ENCODE measurements at regions not wholly inside any gene's neighbourhood (a gene's known extent, or its start where the extent isn't known, plus 50 kb on each side); places are given as distances from the start of the nearest gene placed in this dataset.

- Histone ChIP-seq H3K27ac (ENCODE audit: low read depth, low read length) (no peak overlapping the region), H3K79me2 (ENCODE audit: control insufficient read depth in 1 of 2, insufficient read depth in 2 of 2, low read length in 2 of 2) (no peaks in the 10 kb centered on the region), H2AK5ac (ENCODE audit: low read depth, low read length) (no peak overlapping the region), H4K20me1 (replicated peaks in 1 of 2; ENCODE audit: control insufficient read depth in 1 of 2, insufficient read depth in 2 of 2, low read length in 2 of 2) (no peaks in the 10 kb centered on the region), H4K5ac (ENCODE audit: insufficient read length, low read depth, low read length) (no peak overlapping the region), H3K18ac (ENCODE audit: extremely low read depth, low read length) (no peak overlapping the region), H3K4me1 (replicated peaks in 1 of 4; ENCODE audit: control insufficient read depth in 3 of 4, insufficient read depth in 4 of 4, low read length in 3 of 4) (no peaks in the 10 kb centered on the region), H2AFZ (ENCODE audit: low read length) (no peak overlapping the region), H3K27me3 (replicated peaks in 1 of 4; ENCODE audit: control insufficient read depth in 3 of 4, extremely low read depth in 1 of 4, insufficient read depth in 3 of 4, low read length in 3 of 4) (no peaks in the 10 kb centered on the region), H2BK12ac (ENCODE audit: low read depth, low read length) (no peak overlapping the region), H3K79me1 (ENCODE audit: low read depth, low read length) (no peaks in the 10 kb centered on the region), H3K14ac (ENCODE audit: insufficient read length) (no peak overlapping the region), H2BK15ac (ENCODE audit: low read length) (no peak overlapping the region), H3K36me3 (ENCODE audit: control insufficient read depth in 2 of 4, insufficient read depth in 4 of 4, low read length in 3 of 4) (no peaks in the 10 kb centered on the region), H3K23me2 (ENCODE audit: low read depth, low read length) (peaks cover 3% of the 10 kb centered on the region; the same call in 1 of the 2 replicates), H3K4ac (replicated peaks; ENCODE audit: insufficient read length, low read depth, low read length) (no peak overlapping the region), H3K4me3 (ENCODE audit: extremely low read depth in 1 of 4, insufficient read depth in 2 of 4, low read depth in 3 of 4, low read length in 4 of 4) (no peak overlapping the region), H2BK20ac (ENCODE audit: low read length) (no peak overlapping the region), H3K4me2 (ENCODE audit: insufficient read depth in 1 of 2, low read depth in 2 of 2, low read length in 2 of 2) (no peak overlapping the region), H3K56ac (replicated peaks; ENCODE audit: insufficient read length, low read depth, low read length) (no peak overlapping the region), H3K9me3 (ENCODE audit: insufficient read depth in 2 of 2, low read depth in 1 of 2, low read length in 1 of 2) (peaks cover 12 to 15% of the 10 kb centered on the region in 2 experiments), H2BK5ac (ENCODE audit: low read depth, low read length) (no peak overlapping the region), H3K23ac (ENCODE audit: insufficient read length) (no peak overlapping the region), H4K91ac (replicated peaks; ENCODE audit: insufficient read length, low read length) (no peak overlapping the region), H2BK120ac (replicated peaks; ENCODE audit: low read depth, low read length) (no peak overlapping the region), H4K8ac (ENCODE audit: extremely low read depth, insufficient read depth, low read length) (no peak overlapping the region), H3K9ac (replicated peaks in 1 of 4; ENCODE audit: extremely low read depth in 1 of 4, low read depth in 3 of 4, low read length in 3 of 4) (no peak overlapping the region)
- TF ChIP-seq POU5F1 (IDR thresholded peaks at IDR 0.05; ENCODE audit: low read depth, low read length) (no peak), YY1 (IDR thresholded peaks at IDR 0.05; ENCODE audit: low read depth, low read length) (no peak), TBP (IDR thresholded peaks at IDR 0.05; ENCODE audit: low read depth, low read length) (no peak), SP4 (IDR thresholded peaks at IDR 0.05; ENCODE audit: low read length) (no peak), SIRT6 (IDR thresholded peaks at IDR 0.05; ENCODE audit: low read length) (no peak), CEBPB (IDR thresholded peaks at IDR 0.05; ENCODE audit: low read depth, low read length) (no peak), TAF1 (IDR thresholded peaks at IDR 0.05; ENCODE audit: low read depth, low read length) (no peak), NANOG (IDR thresholded peaks at IDR 0.05; ENCODE audit: insufficient read depth, low read depth, low read length, poor library complexity, severe bottlenecking) (no peak), TEAD4 (IDR thresholded peaks at IDR 0.05; ENCODE audit: low read depth, low read length) (no peak), RFX5 (IDR thresholded peaks at IDR 0.05; ENCODE audit: borderline replicate concordance, low read depth, low read length) (no peak)
- ChIA-PET POLR2A (ENCODE audit: partially characterized antibody) (no interaction called here), CTCF (ENCODE audit: partially characterized antibody) (interaction anchor here (0.7 kb wide), 1 partner anchor 44 kb away, joined by 3 read pairs; no protein-coding TSS in a partner anchor)
- FAIRE-seq (no peak), DNase-seq (ENCODE audit: low read depth in 1 of 2, low spot score in 2 of 2) (no peak)
- 75% methylated on average over 3 of the region's 3 CpGs; no CpG with 5 or more reads in 1 of the 2 experiments for WGBS, 2 experiments (ENCODE audit: extremely low coverage in 1 of 2, insufficient coverage in 1 of 2, insufficient read length in 1 of 2, insufficient replicate concordance in 2 of 2, low coverage in 1 of 2, low lambda C conversion rate in 2 of 2, missing lambda C conversion rate in 1 of 2)
Measured at GRCh38 chr1:224558904-224559303, 57.2 kb upstream of the CNIH3 start.

All from H1 (cell line).